ENCODE measurements at regions not wholly inside any gene's neighbourhood (a gene's known extent, or its start where the extent isn't known, plus 50 kb on each side); places are given as distances from the start of the nearest gene placed in this dataset.

GRCh38 chr22:34299496-34299895 lies 379.2 kb upstream of the LARGE1 start:
- no peak for DNase-seq (ENCODE audit: low read depth in 3 of 3, low spot score in 2 of 3)

- DNase-seq (ENCODE audit: low read depth in 3 of 3, low spot score in 2 of 3), result no peak
Observed at GRCh38 chr22:34301569-34301968, 381.3 kb upstream of the LARGE1 start.

GRCh38 chr22:34303656-34304055 lies 383.4 kb upstream of the LARGE1 start:
- DNase-seq (ENCODE audit: low read depth in 3 of 3, low spot score in 2 of 3), result no peak

GRCh38 chr22:34306361-34306760 lies 386.1 kb upstream of the LARGE1 start:
- no peak for DNase-seq (ENCODE audit: low read depth in 3 of 3, low spot score in 2 of 3)

- no peak for DNase-seq (ENCODE audit: low read depth in 3 of 3, low spot score in 2 of 3)
Observed at GRCh38 chr22:34308101-34308500, 387.8 kb upstream of the LARGE1 start.

- DNase-seq (ENCODE audit: low read depth in 3 of 3, low spot score in 2 of 3), result no peak
Observed at GRCh38 chr22:34319346-34319745, 399.1 kb upstream of the LARGE1 start.

- no peak for DNase-seq (ENCODE audit: low read depth in 3 of 3, low spot score in 2 of 3)
Observed at GRCh38 chr22:34324763-34325162, 404.5 kb upstream of the LARGE1 start.

- DNase-seq (ENCODE audit: low read depth in 3 of 3, low spot score in 2 of 3), result no peak
Observed at GRCh38 chr22:34326901-34327300, 406.6 kb upstream of the LARGE1 start.

GRCh38 chr22:34330432-34330831 lies 410.2 kb upstream of the LARGE1 start:
- DNase-seq (ENCODE audit: low read depth in 3 of 3, low spot score in 2 of 3), result no peak

- DNase-seq (ENCODE audit: low read depth in 3 of 3, low spot score in 2 of 3), result no peak
Observed at GRCh38 chr22:34333285-34333684, 413.0 kb upstream of the LARGE1 start.

GRCh38 chr22:34334893-34335292 lies 414.6 kb upstream of the LARGE1 start:
- no peak for DNase-seq (ENCODE audit: low read depth in 3 of 3, low spot score in 2 of 3)

GRCh38 chr22:34344702-34345101 lies 424.4 kb upstream of the LARGE1 start:
- no peak for DNase-seq (ENCODE audit: low read depth in 3 of 3, low spot score in 2 of 3)

- DNase-seq (ENCODE audit: low read depth in 3 of 3, low spot score in 2 of 3), result no peak
Observed at GRCh38 chr22:34354071-34354817, 434.0 kb upstream of the LARGE1 start.

GRCh38 chr22:34356481-34356880 lies 436.2 kb upstream of the LARGE1 start:
- no peak for DNase-seq (ENCODE audit: low read depth in 3 of 3, low spot score in 2 of 3)

- no peak for DNase-seq (ENCODE audit: low read depth in 3 of 3, low spot score in 2 of 3)
Observed at GRCh38 chr22:34370711-34371110, 450.4 kb upstream of the LARGE1 start.

GRCh38 chr22:34379825-34380224 lies 459.5 kb upstream of the LARGE1 start:
- no peak for DNase-seq (ENCODE audit: low read depth in 3 of 3, low spot score in 2 of 3)

- no peak for DNase-seq (ENCODE audit: low read depth in 3 of 3, low spot score in 2 of 3)
Observed at GRCh38 chr22:34380532-34380931, 460.3 kb upstream of the LARGE1 start.

- DNase-seq (ENCODE audit: low read depth in 3 of 3, low spot score in 2 of 3), result no peak
Observed at GRCh38 chr22:34390400-34390799, 470.1 kb upstream of the LARGE1 start.

GRCh38 chr22:34395370-34395769 lies 475.1 kb upstream of the LARGE1 start:
- DNase-seq (ENCODE audit: low read depth in 3 of 3, low spot score in 2 of 3), result no peak

- no peak for DNase-seq (ENCODE audit: low read depth in 3 of 3, low spot score in 2 of 3)
Observed at GRCh38 chr22:34403667-34404066, 483.4 kb upstream of the LARGE1 start.

GRCh38 chr22:34410111-34410510 lies 489.8 kb upstream of the LARGE1 start:
- no peak for DNase-seq (ENCODE audit: low read depth in 3 of 3, low spot score in 2 of 3)

GRCh38 chr22:34414467-34415440 lies 494.5 kb upstream of the LARGE1 start:
- DNase-seq (ENCODE audit: low read depth in 3 of 3, low spot score in 2 of 3), result peak; percentile 72 to 85 (median 80)

All from right renal cortex interstitium (tissue), 3 donors.